WTC11 (cell line): ENCODE measurements at regions not wholly inside any gene's neighbourhood (a gene's known extent, or its start where the extent isn't known, plus 50 kb on each side); places are given as distances from the start of the nearest gene placed in this dataset.

ENCODE experiments used
- AFF4 ChIP-seq: sonication (generic); formaldehyde crosslinking; IDR thresholded peaks from 2 replicates; pipeline ENCODE4 v1.8.1; 2023; ENCODE audit warnings: mild to moderate bottlenecking, missing genetic modification reagents, borderline replicate concordance
- ARID4B ChIP-seq: sonication (generic); formaldehyde crosslinking; IDR thresholded peaks from 2 replicates; pipeline ENCODE4 v1.8.0; 2023; ENCODE audit warnings: missing genetic modification reagents, mild to moderate bottlenecking, borderline replicate concordance
- ATF1 ChIP-seq: sonication (generic); formaldehyde crosslinking; IDR thresholded peaks from 2 replicates; pipeline ENCODE4 v1.8.1; 2023; ENCODE audit warnings: mild to moderate bottlenecking, moderate library complexity, missing genetic modification reagents
- CDX4 ChIP-seq: fragments of 250-450 bp; sonication (Bioruptor Pico); IDR thresholded peaks from 2 replicates; pipeline ENCODE4 v1.9.0; 2021; ENCODE audit warnings: moderate library complexity, mild to moderate bottlenecking, inconsistent platforms, borderline replicate concordance
- FOXJ3 ChIP-seq: sonication (generic); formaldehyde crosslinking; IDR thresholded peaks from 2 replicates; pipeline ENCODE4 v1.9.0; 2021; ENCODE audit warnings: missing genetic modification reagents, mild to moderate bottlenecking, borderline replicate concordance
- HMGA2 ChIP-seq: fragments of 250-450 bp; sonication (Bioruptor Pico); IDR thresholded peaks from 2 replicates; pipeline ENCODE4 v1.4.0; 2021; ENCODE audit warnings: mild to moderate bottlenecking, moderate library complexity
- MLX ChIP-seq: sonication (generic); formaldehyde crosslinking; IDR thresholded peaks from 2 replicates; pipeline ENCODE4 v1.8.1; 2023; ENCODE audit warnings: mild to moderate bottlenecking, missing genetic modification reagents, moderate library complexity
- RORB ChIP-seq: fragments of 250-450 bp; sonication (Bioruptor Pico); IDR thresholded peaks from 2 replicates; pipeline ENCODE4 v1.9.0; 2021; ENCODE audit warnings: mild to moderate bottlenecking
- SP1 ChIP-seq: sonication (generic); formaldehyde crosslinking; conservative IDR thresholded peaks from 2 replicates; pipeline ENCODE4 v1.8.1; 2022; ENCODE audit warnings: missing genetic modification reagents
- TCF7 ChIP-seq: sonication (generic); formaldehyde crosslinking; IDR thresholded peaks from 2 replicates; pipeline ENCODE4 v1.8.0; 2022; ENCODE audit warnings: mild to moderate bottlenecking, low read depth, missing genetic modification reagents, moderate library complexity
- USF1 ChIP-seq: sonication (generic); formaldehyde crosslinking; IDR thresholded peaks from 2 replicates; pipeline ENCODE4 v1.8.0; 2022; ENCODE audit warnings: mild to moderate bottlenecking, missing genetic modification reagents
- ZNF121 ChIP-seq: sonication (generic); formaldehyde crosslinking; IDR thresholded peaks from 2 replicates; pipeline ENCODE4 v1.8.0; 2023; ENCODE audit warnings: missing genetic modification reagents
- ZNF219 ChIP-seq: sonication (generic); formaldehyde crosslinking; IDR thresholded peaks from 2 replicates; pipeline ENCODE4 v1.8.0; 2023; ENCODE audit warnings: missing genetic modification reagents, mild to moderate bottlenecking, borderline replicate concordance
- TF ChIP-seq, protein P1 (sequence below): sonication (generic); formaldehyde crosslinking; conservative IDR thresholded peaks from 2 replicates; pipeline ENCODE4 v1.8.1; 2023; ENCODE audit warnings: mild to moderate bottlenecking, low read depth, missing genetic modification reagents, moderate library complexity

DNA sequence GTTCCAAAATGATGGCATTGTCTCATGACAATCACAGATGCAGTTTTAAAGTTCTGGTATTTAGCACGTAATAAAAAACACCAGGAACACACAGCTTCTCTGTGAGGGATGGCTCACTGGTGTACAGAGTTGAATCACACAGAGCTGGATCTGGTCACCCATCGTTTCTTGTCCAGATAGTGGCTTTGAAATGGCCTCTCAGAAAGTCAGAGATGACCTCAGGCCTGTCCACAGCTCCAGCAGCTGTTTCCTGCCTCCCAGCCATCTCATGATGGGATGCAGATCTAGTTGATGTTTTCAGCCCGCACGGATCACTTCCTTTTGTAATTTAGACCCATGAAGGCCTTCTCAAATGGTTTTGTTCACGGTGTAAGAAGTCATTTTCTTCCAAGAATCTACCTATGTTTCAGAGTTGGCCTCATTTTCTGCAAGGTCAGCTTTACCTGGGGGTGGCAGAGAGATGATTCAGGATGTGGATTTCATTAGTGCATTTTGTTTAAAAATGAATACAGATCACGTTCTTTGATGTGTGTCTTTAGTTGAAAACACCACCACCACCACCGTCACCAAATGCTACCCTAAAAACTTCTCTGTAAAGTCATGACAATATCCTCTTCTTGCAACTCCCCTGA lies 166.2 kb downstream of the SNX10 start (continued):
- TF ChIP-seq ATF1 (CRISPR knock-in tag) (no peak), SP1 (no peak), ZNF121 (CRISPR knock-in tag) (no peak), MLX (no peak), FOXJ3 (CRISPR knock-in tag) (no peak), CDX4 (no peak), TCF7 (CRISPR knock-in tag) (no peak), USF1 (CRISPR knock-in tag) (no peak), HMGA2 (no peak), ARID4B (CRISPR knock-in tag) (no peak), ZNF219 (CRISPR knock-in tag) (no peak), RORB (CRISPR knock-in tag) (no peak), AFF4 (CRISPR knock-in tag) (no peak)
- TF ChIP-seq, protein P1, sequence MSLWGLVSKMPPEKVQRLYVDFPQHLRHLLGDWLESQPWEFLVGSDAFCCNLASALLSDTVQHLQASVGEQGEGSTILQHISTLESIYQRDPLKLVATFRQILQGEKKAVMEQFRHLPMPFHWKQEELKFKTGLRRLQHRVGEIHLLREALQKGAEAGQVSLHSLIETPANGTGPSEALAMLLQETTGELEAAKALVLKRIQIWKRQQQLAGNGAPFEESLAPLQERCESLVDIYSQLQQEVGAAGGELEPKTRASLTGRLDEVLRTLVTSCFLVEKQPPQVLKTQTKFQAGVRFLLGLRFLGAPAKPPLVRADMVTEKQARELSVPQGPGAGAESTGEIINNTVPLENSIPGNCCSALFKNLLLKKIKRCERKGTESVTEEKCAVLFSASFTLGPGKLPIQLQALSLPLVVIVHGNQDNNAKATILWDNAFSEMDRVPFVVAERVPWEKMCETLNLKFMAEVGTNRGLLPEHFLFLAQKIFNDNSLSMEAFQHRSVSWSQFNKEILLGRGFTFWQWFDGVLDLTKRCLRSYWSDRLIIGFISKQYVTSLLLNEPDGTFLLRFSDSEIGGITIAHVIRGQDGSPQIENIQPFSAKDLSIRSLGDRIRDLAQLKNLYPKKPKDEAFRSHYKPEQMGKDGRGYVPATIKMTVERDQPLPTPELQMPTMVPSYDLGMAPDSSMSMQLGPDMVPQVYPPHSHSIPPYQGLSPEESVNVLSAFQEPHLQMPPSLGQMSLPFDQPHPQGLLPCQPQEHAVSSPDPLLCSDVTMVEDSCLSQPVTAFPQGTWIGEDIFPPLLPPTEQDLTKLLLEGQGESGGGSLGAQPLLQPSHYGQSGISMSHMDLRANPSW (CRISPR knock-in tag), result no peak
